SKM-1 (cell line): ENCODE measurements at regions not wholly inside any gene's neighbourhood (a gene's known extent, or its start where the extent isn't known, plus 50 kb on each side); places are given as distances from the start of the nearest gene placed in this dataset.
"Not testable (repeated sequence)": the region's sequence is repeated elsewhere in the genome, so short reads cannot be mapped to it uniquely, and the experiment has no call there.

Experiments
- DNase-seq: peaks from one replicate; lab custom pipeline; 2025; ENCODE audit not compliant: unreplicated experiment; lab: John Stamatoyannopoulos, UW

GRCh38 chr15:84152381-84152979 is 83.1 kb upstream of the GOLGA6L4 start:
- not testable (repeated sequence) for DNase-seq

- DNase-seq = not testable (repeated sequence)
These were observed 81.9 kb upstream of the GOLGA6L4 start for GRCh38 chr15:84153655-84154140.

- not testable (repeated sequence) for DNase-seq
These were observed 81.3 kb upstream of the GOLGA6L4 start for GRCh38 chr15:84154314-84154713.

GRCh38 chr15:84154787-84155186 is 80.8 kb upstream of the GOLGA6L4 start:
- not testable (repeated sequence) for DNase-seq

- not testable (repeated sequence) for DNase-seq
These were observed 79.6 kb upstream of the GOLGA6L4 start for GRCh38 chr15:84155792-84156587.

- DNase-seq = not testable (repeated sequence)
These were observed 79.1 kb upstream of the GOLGA6L4 start for GRCh38 chr15:84156588-84156840.

GRCh38 chr15:84157056-84157632 is 78.4 kb upstream of the GOLGA6L4 start:
- DNase-seq = not testable (repeated sequence)

- not testable (repeated sequence) for DNase-seq
These were observed 77.7 kb upstream of the GOLGA6L4 start for GRCh38 chr15:84157857-84158256.

GRCh38 chr15:84159346-84160269 is 76.0 kb upstream of the GOLGA6L4 start:
- DNase-seq = not testable (repeated sequence)

- DNase-seq = not testable (repeated sequence)
These were observed 70.9 kb upstream of the GOLGA6L4 start for GRCh38 chr15:84164423-84165292.

GRCh38 chr15:84170029-84170428 is 65.5 kb upstream of the GOLGA6L4 start:
- not testable (repeated sequence) for DNase-seq

GRCh38 chr15:84173231-84173610 is 62.4 kb upstream of the GOLGA6L4 start:
- DNase-seq = not testable (repeated sequence)
